ENCODE measurements at regions not wholly inside any gene's neighbourhood (a gene's known extent, or its start where the extent isn't known, plus 50 kb on each side); places are given as distances from the start of the nearest gene placed in this dataset.

DNA sequence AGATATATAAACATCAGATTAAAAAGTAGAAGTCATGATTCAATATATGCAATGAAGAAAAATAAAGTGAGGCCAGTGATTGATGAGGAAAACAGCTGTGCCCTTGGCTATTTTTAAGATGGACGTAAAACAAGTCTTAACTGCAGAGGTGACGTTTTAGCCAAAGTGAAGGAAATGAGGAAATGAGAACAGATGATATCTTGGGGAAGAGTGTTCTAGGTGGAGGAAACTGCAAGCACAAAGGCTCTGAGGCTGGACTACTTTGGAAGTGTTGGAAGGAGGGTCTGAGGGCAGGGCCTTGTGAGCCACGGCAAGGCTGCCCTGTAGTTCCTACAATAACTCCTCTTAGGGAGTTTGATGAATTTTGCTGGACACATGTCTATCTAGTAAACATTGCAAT, 140.5 kb upstream of the AKR1E2 start:
- no peak for TF ChIP-seq ZBTB17 (tag by site-specific recombination; IDR thresholded peaks at IDR 0.05)
- TF ChIP-seq ZNF24 (tag by site-specific recombination; IDR thresholded peaks at IDR 0.05): no peak
